ENCODE measurements at regions not wholly inside any gene's neighbourhood (a gene's known extent, or its start where the extent isn't known, plus 50 kb on each side); places are given as distances from the start of the nearest gene placed in this dataset.

DNA sequence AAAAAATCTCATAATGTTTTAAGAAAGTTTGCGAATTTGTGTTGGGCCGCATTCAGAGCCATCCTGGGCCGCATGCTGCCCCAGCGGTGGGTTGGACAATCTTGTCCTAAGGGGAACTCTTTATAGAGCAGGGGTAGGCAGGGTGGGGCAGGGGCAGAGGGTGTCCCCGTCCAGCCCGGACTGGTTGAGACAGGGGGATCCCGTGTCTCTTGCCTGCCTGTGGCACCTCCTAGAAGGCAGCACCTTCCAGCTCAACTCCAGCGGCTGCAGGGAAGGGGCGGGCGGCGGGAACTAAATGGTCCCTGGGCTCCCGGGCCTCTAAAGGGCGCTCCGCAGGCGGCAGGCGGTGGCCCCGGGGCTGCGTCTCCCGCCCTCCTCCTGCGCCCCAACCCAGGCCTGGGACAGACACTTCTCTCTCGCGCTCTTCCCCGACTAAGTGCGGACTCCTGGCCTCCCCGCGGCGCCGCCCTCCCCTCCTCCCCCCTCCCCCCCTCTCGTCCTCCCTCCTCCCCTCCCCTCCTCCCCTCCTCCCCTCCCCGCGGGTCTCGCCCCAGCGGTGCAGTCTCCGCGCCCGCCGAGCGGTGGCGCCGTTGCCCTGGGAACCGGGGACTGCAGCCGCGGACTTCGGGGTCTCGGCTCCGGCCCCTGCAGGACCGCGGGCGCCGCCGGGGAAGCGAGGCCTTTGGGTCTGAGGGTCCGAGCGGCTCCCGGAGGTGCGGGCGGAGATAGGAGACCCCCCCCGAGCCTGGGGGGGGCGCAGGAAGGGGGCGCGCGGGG lies 132.6 kb downstream of the MRPL36 start:
- peak; percentile 35 to 64 for DNase-seq

DNA sequence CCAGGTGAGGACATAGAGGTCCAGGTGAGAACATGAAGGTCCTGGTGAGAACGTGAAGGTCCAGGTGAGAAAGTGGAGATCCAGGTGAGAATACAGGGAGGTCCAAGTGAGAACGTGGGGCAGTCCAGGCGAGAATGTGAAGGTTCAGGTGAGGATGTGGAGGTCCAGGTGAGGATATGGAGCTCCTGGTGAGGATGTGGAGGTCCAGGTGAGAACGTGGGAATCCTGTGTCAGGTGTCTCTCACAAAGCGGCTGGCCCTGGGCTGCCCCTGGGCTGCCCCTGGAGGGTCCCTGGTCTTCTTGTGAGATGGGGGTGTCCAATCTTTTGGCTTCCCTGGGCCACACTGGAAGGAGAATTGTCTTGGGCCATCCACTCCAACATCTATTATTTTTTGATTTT lies 133.4 kb downstream of the MRPL36 start:
- DNase-seq, result no peak

- no peak for DNase-seq
Observed at GRCh38 chr5:1665803-1666202, 133.8 kb downstream of the MRPL36 start.

GRCh38 chr5:1665231-1665630 lies 134.4 kb downstream of the MRPL36 start:
- DNase-seq, result no peak

DNA sequence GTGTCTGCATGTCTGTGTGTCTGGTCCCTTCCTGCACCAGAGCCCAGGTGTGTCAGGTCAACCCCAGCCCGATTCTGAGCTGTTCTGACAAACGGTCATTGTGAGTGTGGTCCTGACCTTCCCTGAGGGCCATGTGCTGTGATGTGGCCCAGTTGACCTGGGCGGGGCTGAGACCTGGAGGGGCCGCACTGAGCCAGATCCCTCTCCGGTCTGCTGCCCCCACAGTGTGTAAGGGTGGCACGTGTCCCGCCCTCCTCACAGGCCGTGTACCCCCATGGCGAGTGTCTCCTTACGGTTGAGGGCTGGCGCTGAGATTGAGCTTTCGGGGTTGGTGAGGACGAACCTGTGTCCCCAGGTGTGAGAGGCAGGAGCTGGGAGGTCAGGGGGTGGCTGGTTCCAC lies 136.5 kb downstream of the MRPL36 start:
- DNase-seq, result no peak

DNA sequence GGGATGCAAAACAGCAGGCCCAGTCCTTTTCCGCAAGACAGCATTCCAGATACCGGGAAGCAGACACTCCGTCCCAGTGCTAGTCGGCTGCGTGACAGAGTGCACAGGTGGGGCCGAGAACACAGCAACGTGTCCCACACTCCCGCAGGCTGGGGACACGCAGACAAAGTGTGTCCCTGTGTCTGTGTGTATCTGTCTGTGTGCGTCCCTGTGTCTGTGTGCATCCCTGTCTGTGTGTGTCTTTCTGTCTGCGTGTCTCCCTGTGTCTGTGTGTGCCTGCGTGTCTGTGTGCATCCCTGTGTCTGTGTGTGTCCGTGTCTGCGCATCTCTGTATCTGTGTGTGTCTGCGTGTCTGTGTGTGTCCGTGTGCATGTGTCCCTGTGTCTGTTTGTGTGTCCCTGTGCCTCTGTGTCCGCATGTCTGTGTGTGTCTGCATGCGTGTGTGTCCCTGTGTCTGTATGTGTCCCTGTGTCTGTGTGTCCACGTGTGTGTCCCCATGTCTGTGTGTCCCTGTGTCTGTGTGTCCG lies 137.0 kb downstream of the MRPL36 start:
- no peak for DNase-seq

- DNase-seq, result no peak
Observed at GRCh38 chr5:1661831-1662558, 137.6 kb downstream of the MRPL36 start.

GRCh38 chr5:1661311-1661710 lies 137.6 kb upstream of the LPCAT1 start:
- DNase-seq, result no peak

DNA sequence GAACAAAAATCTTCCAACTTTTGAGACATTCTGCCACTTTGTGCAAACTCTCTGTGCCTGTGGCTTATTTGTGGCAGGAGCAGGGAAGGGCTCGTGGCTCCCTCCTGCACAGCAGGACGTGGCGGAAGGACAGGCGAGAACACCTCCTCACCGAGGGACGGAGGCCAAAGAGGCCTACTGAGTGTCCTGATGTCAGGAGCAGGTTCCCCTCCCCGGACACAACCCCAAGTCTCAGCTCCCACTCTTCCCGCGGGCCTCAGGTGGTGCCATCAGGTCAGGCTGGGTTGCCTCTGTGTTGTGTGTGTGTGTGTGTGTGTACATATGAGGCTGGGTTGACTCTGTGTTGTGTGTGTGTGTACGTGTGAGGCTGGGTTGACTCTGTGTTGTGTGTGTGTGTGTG lies 136.8 kb upstream of the LPCAT1 start:
- no peak for DNase-seq

- DNase-seq, result no peak
Observed at GRCh38 chr5:1660001-1660400, 136.2 kb upstream of the LPCAT1 start.

GRCh38 chr5:1659100-1659981 lies 135.6 kb upstream of the LPCAT1 start:
- DNase-seq, result no peak

GRCh38 chr5:1658665-1659064 lies 134.9 kb upstream of the LPCAT1 start:
- DNase-seq, result no peak

GRCh38 chr5:1657161-1657741 lies 133.5 kb upstream of the LPCAT1 start:
- no peak for DNase-seq

- no peak for DNase-seq
Observed at GRCh38 chr5:1656271-1656975, 132.7 kb upstream of the LPCAT1 start.

DNA sequence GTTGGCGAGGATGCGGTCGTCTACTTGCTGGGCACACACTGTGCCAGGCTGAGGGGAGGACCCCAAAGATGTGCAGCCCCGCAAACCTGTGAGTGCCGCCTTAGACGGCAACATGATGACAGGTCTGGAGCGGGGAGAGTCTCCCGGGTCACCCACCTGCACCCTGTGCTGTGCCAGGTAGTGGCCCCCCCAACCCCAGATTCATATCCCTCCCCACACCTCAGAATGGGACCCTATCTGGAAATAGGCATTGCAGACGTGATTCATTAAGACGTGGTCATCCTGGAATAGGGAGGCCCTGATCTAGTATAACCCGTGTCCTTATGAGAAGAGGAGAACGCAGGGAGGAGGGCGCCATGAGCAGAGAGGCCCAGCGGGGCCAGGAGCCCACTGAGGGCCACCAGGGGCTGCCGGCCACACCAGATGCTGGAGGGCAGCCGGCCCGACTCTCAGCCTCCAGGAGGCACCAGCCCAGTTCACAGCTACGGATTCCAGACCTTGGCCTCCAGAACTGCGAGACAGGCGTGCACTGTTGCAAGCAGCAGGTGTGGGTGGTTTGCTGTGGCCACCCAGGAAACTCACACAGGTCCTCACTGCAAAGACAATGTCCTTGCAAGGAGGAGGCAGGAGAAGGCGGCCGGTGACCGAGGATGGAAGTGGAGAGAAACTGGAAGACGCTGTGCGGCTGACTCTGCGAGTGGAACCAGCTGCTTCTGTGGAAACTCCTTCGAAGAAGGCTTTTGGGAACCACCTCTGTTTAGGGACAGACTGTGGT lies 131.9 kb upstream of the LPCAT1 start:
- no peak for DNase-seq

DNA sequence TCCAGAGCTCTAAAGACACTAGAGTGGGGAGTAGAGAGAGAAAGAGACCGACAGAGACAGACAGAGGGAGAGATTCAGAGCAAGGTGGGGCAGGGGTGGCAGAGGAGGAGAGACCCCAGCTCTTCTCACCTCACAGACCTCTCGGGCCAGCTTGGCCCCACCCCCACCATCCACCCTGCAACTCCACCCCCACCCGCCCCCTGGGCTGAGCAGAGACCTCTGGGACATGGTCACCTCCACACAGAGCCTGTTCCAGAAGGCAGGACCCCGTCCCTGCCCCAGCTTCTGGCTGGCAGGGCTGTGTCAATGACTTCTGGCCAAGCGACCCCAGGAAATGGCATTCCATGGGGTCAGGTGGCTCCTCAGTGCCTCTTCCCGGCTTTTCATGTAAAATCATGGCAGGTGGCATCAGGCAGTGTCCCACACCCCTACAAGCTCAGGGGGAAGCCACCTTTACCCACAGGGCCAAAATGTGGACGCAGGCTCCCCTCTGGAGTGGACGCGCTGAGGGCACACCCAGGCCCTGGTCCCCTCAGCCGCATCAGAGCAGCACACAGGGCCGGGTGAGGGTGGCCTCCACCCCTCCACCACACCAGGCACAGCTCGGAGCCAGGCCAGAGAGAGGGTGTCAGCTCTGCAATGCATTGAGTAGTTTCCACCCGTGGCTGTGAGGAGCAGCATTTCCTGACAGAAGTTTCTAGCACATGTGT lies 131.2 kb upstream of the LPCAT1 start:
- DNase-seq, result no peak

DNA sequence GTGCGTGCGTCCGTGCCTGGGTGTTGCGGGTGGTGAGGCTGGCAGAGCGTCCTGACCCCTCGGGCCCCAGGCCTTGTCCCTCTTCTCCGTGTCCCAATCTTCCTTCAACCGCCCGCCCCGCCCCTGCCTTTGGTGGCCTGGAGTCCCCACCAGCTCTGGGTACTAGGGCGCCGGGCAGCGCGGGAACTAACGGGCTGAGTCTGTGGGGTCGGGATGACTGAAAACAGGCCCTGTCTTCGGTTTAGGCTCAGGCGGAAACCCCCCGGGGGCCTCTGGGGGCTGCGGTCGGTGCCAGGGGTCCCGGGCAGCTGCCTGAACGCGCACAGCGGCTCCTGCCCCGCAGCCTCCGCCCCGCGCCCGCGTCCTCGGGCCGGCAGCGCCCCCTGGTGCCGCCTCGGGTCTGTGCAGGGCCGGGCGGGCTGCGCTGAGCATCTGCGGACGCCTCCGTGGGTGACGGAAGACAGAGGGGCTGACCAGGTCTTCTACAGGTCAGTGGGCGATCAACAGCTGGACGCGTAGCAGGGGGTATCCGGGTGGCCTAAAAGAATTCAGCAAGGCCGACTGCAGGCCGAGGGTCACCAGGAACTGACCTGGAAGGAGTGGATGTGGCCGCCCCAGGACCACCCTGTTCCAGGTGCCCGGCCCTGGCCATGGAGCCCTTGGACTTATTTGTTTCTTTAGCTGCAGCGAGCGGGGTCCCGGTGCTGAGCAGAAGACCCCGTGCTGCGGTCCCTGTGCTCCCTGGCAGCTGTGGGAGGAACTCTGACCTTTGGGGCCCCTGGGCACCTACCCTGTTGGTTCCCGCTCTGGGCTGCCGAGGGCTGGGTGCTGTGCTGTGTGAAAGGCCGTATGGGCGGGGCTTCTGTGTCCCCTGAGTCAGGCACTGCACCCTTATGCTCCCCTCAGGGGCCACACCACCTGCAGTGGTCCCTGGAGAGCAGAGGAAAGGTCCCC lies 130.2 kb upstream of the LPCAT1 start:
- peak in 1 of 2 donors; percentile 57 for DNase-seq

DNA sequence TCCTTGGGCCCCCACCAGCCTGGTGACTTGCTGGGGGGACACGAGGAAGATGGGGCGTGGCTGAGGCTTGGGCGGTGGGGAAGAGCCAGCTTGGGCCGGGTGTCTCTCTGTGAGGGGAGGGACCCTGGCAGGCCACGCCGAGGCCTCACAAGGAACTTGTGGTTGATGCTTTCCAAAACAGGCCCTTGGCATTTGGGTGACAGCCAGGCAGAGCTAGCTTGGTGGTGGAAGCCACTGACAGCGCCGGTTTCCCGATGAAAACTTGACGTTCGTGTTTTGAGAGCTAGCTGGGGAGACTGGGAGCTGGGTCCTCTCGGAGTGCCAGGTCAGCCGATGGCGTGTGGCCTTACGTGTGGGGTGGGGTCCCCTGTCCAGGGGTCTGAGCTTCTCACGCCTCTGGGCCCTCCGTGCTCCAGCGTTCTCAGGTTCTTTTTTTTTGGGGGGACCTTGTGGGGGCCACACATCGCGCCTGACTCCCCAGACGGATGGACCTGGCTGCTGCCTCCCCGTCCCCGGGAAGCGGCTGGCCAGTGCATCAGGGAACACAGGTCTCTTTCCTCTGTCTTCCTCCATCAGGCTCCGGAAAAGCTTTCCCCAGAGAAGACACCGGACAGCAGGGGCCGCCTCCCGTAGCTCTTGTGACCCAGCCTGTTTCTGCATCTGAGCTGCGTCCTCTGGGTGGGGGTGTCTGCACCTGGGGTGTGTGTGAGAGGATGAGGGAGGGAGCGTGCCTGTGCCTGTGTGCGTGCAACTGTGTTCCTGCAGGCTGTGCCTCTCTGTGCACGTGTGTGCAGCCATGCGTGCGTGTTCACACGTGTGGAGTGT lies 129.3 kb upstream of the LPCAT1 start:
- no peak for DNase-seq
